A673 (cell line): ENCODE measurements at regions not wholly inside any gene's neighbourhood (a gene's known extent, or its start where the extent isn't known, plus 50 kb on each side); places are given as distances from the start of the nearest gene placed in this dataset.

Source experiments
- EZH2 ChIP-seq: fragments of 200-600 bp; sonication (generic); IDR thresholded peaks from 2 replicates; pipeline ENCODE4 v1.6.1; 2017; ENCODE audit warnings: borderline replicate concordance, low read depth, mild to moderate bottlenecking, mixed read lengths, antibody characterized with exemption, low read length; ENCODE audit not compliant: poor library complexity, severe bottlenecking
- TF ChIP-seq, protein P1 (sequence below): fragments of 300-800, 200-600 bp; sonication (generic); conservative IDR thresholded peaks from 2 replicates; pipeline ENCODE4 v1.5.1; 2017; ENCODE audit warnings: low read depth, mild to moderate bottlenecking, antibody characterized with exemption, low read length, moderate library complexity, mixed read lengths

DNA sequence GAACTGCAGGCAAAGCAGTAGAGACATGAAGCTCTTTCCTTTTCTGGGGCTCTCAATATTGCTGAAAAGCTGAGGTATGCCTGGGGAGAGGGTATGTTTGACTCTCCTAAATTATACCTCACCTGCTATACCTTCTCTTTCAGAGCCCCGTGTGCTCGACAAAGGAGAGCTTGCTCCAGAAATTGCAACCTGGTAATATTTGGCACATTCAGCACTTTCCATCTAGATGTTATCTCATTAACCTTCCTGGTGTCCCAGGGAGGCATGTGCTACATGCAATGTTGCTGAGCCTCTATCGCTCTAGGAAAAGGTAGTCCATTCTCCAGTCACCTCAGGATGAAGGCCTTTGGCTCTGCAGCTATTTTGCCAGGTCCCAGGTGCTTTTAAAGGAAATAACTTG lies 78.5 kb upstream of the ZSWIM6 start:
- TF ChIP-seq, protein P1, sequence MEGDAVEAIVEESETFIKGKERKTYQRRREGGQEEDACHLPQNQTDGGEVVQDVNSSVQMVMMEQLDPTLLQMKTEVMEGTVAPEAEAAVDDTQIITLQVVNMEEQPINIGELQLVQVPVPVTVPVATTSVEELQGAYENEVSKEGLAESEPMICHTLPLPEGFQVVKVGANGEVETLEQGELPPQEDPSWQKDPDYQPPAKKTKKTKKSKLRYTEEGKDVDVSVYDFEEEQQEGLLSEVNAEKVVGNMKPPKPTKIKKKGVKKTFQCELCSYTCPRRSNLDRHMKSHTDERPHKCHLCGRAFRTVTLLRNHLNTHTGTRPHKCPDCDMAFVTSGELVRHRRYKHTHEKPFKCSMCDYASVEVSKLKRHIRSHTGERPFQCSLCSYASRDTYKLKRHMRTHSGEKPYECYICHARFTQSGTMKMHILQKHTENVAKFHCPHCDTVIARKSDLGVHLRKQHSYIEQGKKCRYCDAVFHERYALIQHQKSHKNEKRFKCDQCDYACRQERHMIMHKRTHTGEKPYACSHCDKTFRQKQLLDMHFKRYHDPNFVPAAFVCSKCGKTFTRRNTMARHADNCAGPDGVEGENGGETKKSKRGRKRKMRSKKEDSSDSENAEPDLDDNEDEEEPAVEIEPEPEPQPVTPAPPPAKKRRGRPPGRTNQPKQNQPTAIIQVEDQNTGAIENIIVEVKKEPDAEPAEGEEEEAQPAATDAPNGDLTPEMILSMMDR, result no peak
- no peak for TF ChIP-seq EZH2
